Neuronal stem cell (in vitro differentiated cells): ENCODE measurements at regions not wholly inside any gene's neighbourhood (a gene's known extent, or its start where the extent isn't known, plus 50 kb on each side); places are given as distances from the start of the nearest gene placed in this dataset.
"Not testable (repeated sequence)": the region's sequence is repeated elsewhere in the genome, so short reads cannot be mapped to it uniquely, and the experiment has no call there.

Experiments used
- DNase-seq: peaks from one replicate; pipeline ENCODE4 v3.0.0-alpha.2; 2013; ENCODE audit warnings: low spot score
- H2AFZ ChIP-seq: one replicate; pipeline ENCODE4 v1.6.1; 2013; ENCODE audit warnings: mild to moderate bottlenecking, low read length, inconsistent platforms
- H2AK5ac ChIP-seq: 2 replicates; pipeline ENCODE4 v1.6.1; 2013; ENCODE audit warnings: low read depth, mild to moderate bottlenecking, inconsistent platforms, low read length, moderate library complexity, mixed read lengths
- H2BK120ac ChIP-seq: 2 replicates; pipeline ENCODE4 v1.6.1; 2013; ENCODE audit warnings: low read depth, mild to moderate bottlenecking, inconsistent platforms, low read length, moderate library complexity, mixed read lengths
- H2BK12ac ChIP-seq: one replicate; pipeline ENCODE4 v1.6.1; 2013; ENCODE audit warnings: low read length, inconsistent platforms
- H2BK15ac ChIP-seq: 2 replicates; pipeline ENCODE4 v1.6.1; 2013; ENCODE audit warnings: mild to moderate bottlenecking, low read length, inconsistent platforms, mixed read lengths
- H2BK5ac ChIP-seq: one replicate; pipeline ENCODE4 v1.6.1; 2013; ENCODE audit warnings: inconsistent platforms, mild to moderate bottlenecking, low read length, moderate library complexity
- H3K14ac ChIP-seq: one replicate; pipeline ENCODE4 v1.6.1; 2013; ENCODE audit warnings: low read length, inconsistent platforms
- H3K18ac ChIP-seq: 2 replicates; pipeline ENCODE4 v1.6.1; 2013; ENCODE audit warnings: low read length, inconsistent platforms
- H3K23ac ChIP-seq: 2 replicates; pipeline ENCODE4 v1.6.1; 2013; ENCODE audit warnings: low read depth, mild to moderate bottlenecking, mixed read lengths, low read length, inconsistent platforms; ENCODE audit not compliant: poor library complexity
- H3K27ac ChIP-seq: replicated peaks from 3 replicates; pipeline ENCODE4 v1.5.1; 2013; ENCODE audit warnings: low read length, inconsistent platforms
- H3K27me3 ChIP-seq, 3 experiments: 2 replicates each; pipeline ENCODE4 v1.6.1; 2013; ENCODE audit warnings: low read length in 3 of 3, mild to moderate bottlenecking in 2 of 3, inconsistent platforms in 1 of 3, low read depth in 1 of 3, mixed read lengths in 1 of 3, moderate library complexity in 1 of 3; ENCODE audit not compliant: control insufficient read depth in 3 of 3, insufficient read depth in 3 of 3
- H3K36me3 ChIP-seq, 2 donors: replicated peaks in 1 of 2; 2 replicates each; pipeline ENCODE4 v1.6.1; 2013; ENCODE audit warnings: low read length in 2 of 2; ENCODE audit not compliant: control insufficient read depth in 2 of 2, insufficient read depth in 2 of 2
- H3K4ac ChIP-seq: 2 replicates; pipeline ENCODE4 v1.6.1; 2013; ENCODE audit warnings: inconsistent platforms, mild to moderate bottlenecking, low read length, moderate library complexity
- H3K4me1 ChIP-seq, 2 donors: 1 replicate in 1 of 2; 2 replicates in 1 of 2; pipeline ENCODE4 v1.6.1; 2013; ENCODE audit warnings: low read length in 2 of 2, low read depth in 1 of 2; ENCODE audit not compliant: control insufficient read depth in 2 of 2, insufficient read depth in 1 of 2
- H3K4me2 ChIP-seq: one replicate; pipeline ENCODE4 v1.6.1; 2013; ENCODE audit warnings: mild to moderate bottlenecking, low read length, inconsistent platforms; ENCODE audit not compliant: insufficient read depth, poor library complexity, severe bottlenecking
- H3K4me3 ChIP-seq, 2 donors: 2 replicates each; pipeline ENCODE4 v1.5.1; 2013; ENCODE audit warnings: low read length in 2 of 2, mild to moderate bottlenecking in 2 of 2, inconsistent platforms in 1 of 2, moderate library complexity in 1 of 2
- H3K79me1 ChIP-seq: one replicate; pipeline ENCODE4 v1.6.1; 2013; ENCODE audit warnings: low read depth, mild to moderate bottlenecking, inconsistent platforms, low read length, moderate library complexity
- H3K9ac ChIP-seq: one replicate; pipeline ENCODE4 v1.6.1; 2013; ENCODE audit warnings: mild to moderate bottlenecking, low read depth, low read length, inconsistent platforms; ENCODE audit not compliant: poor library complexity
- H3K9me3 ChIP-seq, 2 donors: replicated peaks in 1 of 2; 2 replicates each; pipeline versions ENCODE3 to v1.6.1; 2013; ENCODE audit warnings: low read length in 2 of 2, mild to moderate bottlenecking in 2 of 2, inconsistent platforms in 1 of 2, low read depth in 1 of 2, mixed read lengths in 1 of 2, moderate library complexity in 1 of 2; ENCODE audit not compliant: control insufficient read depth in 2 of 2, insufficient read depth in 1 of 2
- H4K8ac ChIP-seq: one replicate; pipeline ENCODE4 v1.6.1; 2013; ENCODE audit warnings: low read depth, mild to moderate bottlenecking, inconsistent platforms, low read length, moderate library complexity
- H4K91ac ChIP-seq: one replicate; pipeline ENCODE4 v1.6.1; 2013; ENCODE audit warnings: low read length, low read depth, mild to moderate bottlenecking, inconsistent platforms; ENCODE audit not compliant: poor library complexity
- WGBS, 2 donors: extraction: QIAGEN DNeasy Blood & Tissue Kit; methylation state at CpG; one replicate each; pipeline ENCODE4 v1.1.7; 2013; ENCODE audit warnings: missing lambda C conversion rate in 2 of 2, mixed read lengths in 1 of 2; ENCODE audit not compliant: insufficient read length in 2 of 2, insufficient replicate concordance in 1 of 2; ENCODE audit errors: extremely low coverage in 2 of 2; 5-methylcytosine and 5-hydroxymethylcytosine counted together

- Histone ChIP-seq H3K27me3 (no peaks in the 10 kb centered on the region), H3K4me1 (no peaks in the 10 kb centered on the region), H4K8ac (no peak overlapping the region), H3K79me1 (no peaks in the 10 kb centered on the region), H2BK12ac (no peak overlapping the region), H3K4me3 (no peak overlapping the region), H3K23ac (no peak overlapping the region), H2BK120ac (no peak overlapping the region), H3K9me3 (peaks cover 2 to 6% of the 10 kb centered on the region in 2 donors), H3K18ac (no peak overlapping the region), H3K4me2 (no peak overlapping the region), H3K36me3 (no peaks in the 10 kb centered on the region), H2BK15ac (no peak overlapping the region), H2AK5ac (no peak overlapping the region), H2AFZ (no peak overlapping the region), H3K27ac (no peak overlapping the region), H3K14ac (no peak overlapping the region), H3K4ac (no peak overlapping the region), H3K9ac (no peak overlapping the region), H4K91ac (no peak overlapping the region), H2BK5ac (no peak overlapping the region)
- no CpG with 5 or more reads among the region's 4 CpGs for WGBS, 2 donors
- no peak for DNase-seq
These were observed 523.9 kb upstream of the NRP1 start for GRCh38 chr10:33858326-33858725.

- H3K9me3 ChIP-seq, H3K79me1 ChIP-seq, H3K36me3 ChIP-seq, H3K23ac ChIP-seq, H3K27me3 ChIP-seq, H2BK5ac ChIP-seq, H2BK15ac ChIP-seq, H3K18ac ChIP-seq, H3K4me2 ChIP-seq, H2AFZ ChIP-seq, H3K4ac ChIP-seq, H3K9ac ChIP-seq, DNase-seq, H3K27ac ChIP-seq, H3K14ac ChIP-seq, H2AK5ac ChIP-seq, H4K91ac ChIP-seq, H2BK120ac ChIP-seq, H3K4me3 ChIP-seq, H4K8ac ChIP-seq, H2BK12ac ChIP-seq, H3K4me1 ChIP-seq: not testable (repeated sequence)
- no CpG with 5 or more reads among the region's 7 CpGs for WGBS, 2 donors
These were observed 518.8 kb upstream of the NRP1 start for GRCh38 chr10:33853221-33853620.

GRCh38 chr10:33843379-33843778 lies 508.9 kb upstream of the NRP1 start:
- no peak overlapping the region for H4K8ac ChIP-seq
- DNase-seq, result no peak
- H3K9me3 ChIP-seq, result peaks cover 2 to 10% of the 10 kb centered on the region in 2 donors
- H3K36me3 ChIP-seq, result no peaks in the 10 kb centered on the region
- no peak overlapping the region for H3K4me3 ChIP-seq
- H3K14ac ChIP-seq, result no peak overlapping the region
- no peak overlapping the region for H3K9ac ChIP-seq
- H2BK15ac ChIP-seq, result no peak overlapping the region
- WGBS, 2 donors, result no CpG with 5 or more reads among the region's 3 CpGs
- H2BK120ac ChIP-seq, result no peak overlapping the region
- no peak overlapping the region for H2BK12ac ChIP-seq
- no peaks in the 10 kb centered on the region for H3K27me3 ChIP-seq
- no peak overlapping the region for H2BK5ac ChIP-seq
- no peak overlapping the region for H2AFZ ChIP-seq
- no peak overlapping the region for H3K18ac ChIP-seq
- H3K4me1 ChIP-seq, result no peaks in the 10 kb centered on the region
- H4K91ac ChIP-seq, result no peak overlapping the region
- H3K27ac ChIP-seq, result no peak overlapping the region
- no peak overlapping the region for H3K23ac ChIP-seq
- H3K4ac ChIP-seq, result no peak overlapping the region
- no peak overlapping the region for H3K4me2 ChIP-seq
- H3K79me1 ChIP-seq, result no peaks in the 10 kb centered on the region
- H2AK5ac ChIP-seq, result no peak overlapping the region

GRCh38 chr10:33841678-33842077 lies 507.2 kb upstream of the NRP1 start:
- Histone ChIP-seq H3K9me3 (peaks cover 4 to 17% of the 10 kb centered on the region in 2 donors), H3K23ac (no peak overlapping the region), H2BK12ac (no peak overlapping the region), H3K27me3 (no peaks in the 10 kb centered on the region), H2BK5ac (no peak overlapping the region), H2AFZ (no peak overlapping the region), H3K4ac (no peak overlapping the region), H3K9ac (no peak overlapping the region), H3K36me3 (no peaks in the 10 kb centered on the region), H3K4me2 (no peak overlapping the region), H3K79me1 (no peaks in the 10 kb centered on the region), H3K18ac (no peak overlapping the region), H3K4me1 (peaks cover 0 to 1% of the 10 kb centered on the region in 2 donors), H4K8ac (no peak overlapping the region), H4K91ac (no peak overlapping the region), H3K27ac (no peak overlapping the region), H2BK15ac (no peak overlapping the region), H2BK120ac (no peak overlapping the region), H2AK5ac (no peak overlapping the region), H3K14ac (no peak overlapping the region), H3K4me3 (no peak overlapping the region)
- no peak for DNase-seq
- no CpG with 5 or more reads among the region's 2 CpGs for WGBS, 2 donors
